ENCODE measurements at regions not wholly inside any gene's neighbourhood (a gene's known extent, or its start where the extent isn't known, plus 50 kb on each side); places are given as distances from the start of the nearest gene placed in this dataset.

- DNase-seq = peak in 1 of 2 donors; percentile 68
- no peak overlapping the region for H3K4me3 ChIP-seq (ENCODE audit: low read length)
- H3K27ac ChIP-seq (ENCODE audit: low read length) = no peak overlapping the region
- H3K4me1 ChIP-seq (ENCODE audit: control insufficient read depth, insufficient read depth, low read length) = peaks cover 18% of the 10 kb centered on the region
- H3K27me3 ChIP-seq (ENCODE audit: control insufficient read depth, insufficient read depth, low read length) = no peaks in the 10 kb centered on the region
- no CpG with 5 or more reads among the region's 4 CpGs for WGBS (ENCODE audit: insufficient coverage, low lambda C conversion rate)
- no peaks in the 10 kb centered on the region for H3K9me3 ChIP-seq (ENCODE audit: control insufficient read depth, low read depth, low read length)
- no peaks in the 10 kb centered on the region for H3K36me3 ChIP-seq (ENCODE audit: control insufficient read depth, insufficient read depth, low read length)
Measured at GRCh38 chr5:67910546-67910945, 305.0 kb upstream of the PIK3R1 start.

- H3K36me3 ChIP-seq (ENCODE audit: control insufficient read depth, insufficient read depth, low read length) = no peaks in the 10 kb centered on the region
- DNase-seq = peak in 1 of 2 donors; percentile 63
- H3K9me3 ChIP-seq (ENCODE audit: control insufficient read depth, low read depth, low read length) = no peaks in the 10 kb centered on the region
- no peak overlapping the region for H3K27ac ChIP-seq (ENCODE audit: low read length)
- no peak overlapping the region for H3K4me3 ChIP-seq (ENCODE audit: low read length)
- H3K4me1 ChIP-seq (ENCODE audit: control insufficient read depth, insufficient read depth, low read length) = peaks cover 18% of the 10 kb centered on the region
- H3K27me3 ChIP-seq (ENCODE audit: control insufficient read depth, insufficient read depth, low read length) = no peaks in the 10 kb centered on the region
- 100% methylated on average over 1 of the region's 6 CpGs for WGBS (ENCODE audit: insufficient coverage, low lambda C conversion rate)
Measured at GRCh38 chr5:67908126-67908765, 307.3 kb upstream of the PIK3R1 start.

GRCh38 chr5:67904366-67904765 lies 311.2 kb upstream of the PIK3R1 start:
- DNase-seq = no peak
- H3K36me3 ChIP-seq (ENCODE audit: control insufficient read depth, insufficient read depth, low read length) = no peaks in the 10 kb centered on the region
- no peak overlapping the region for H3K27ac ChIP-seq (ENCODE audit: low read length)
- H3K4me1 ChIP-seq (ENCODE audit: control insufficient read depth, insufficient read depth, low read length) = no peaks in the 10 kb centered on the region
- no peaks in the 10 kb centered on the region for H3K27me3 ChIP-seq (ENCODE audit: control insufficient read depth, insufficient read depth, low read length)
- WGBS (ENCODE audit: insufficient coverage, low lambda C conversion rate) = 90% methylated on average over 1 of the region's 2 CpGs
- no peaks in the 10 kb centered on the region for H3K9me3 ChIP-seq (ENCODE audit: control insufficient read depth, low read depth, low read length)
- H3K4me3 ChIP-seq (ENCODE audit: low read length) = no peak overlapping the region

GRCh38 chr5:67903656-67904055 lies 311.9 kb upstream of the PIK3R1 start:
- no peaks in the 10 kb centered on the region for H3K36me3 ChIP-seq (ENCODE audit: control insufficient read depth, insufficient read depth, low read length)
- 100% methylated on average over 1 of the region's 2 CpGs for WGBS (ENCODE audit: insufficient coverage, low lambda C conversion rate)
- DNase-seq = no peak

GRCh38 chr5:67903121-67903520 lies 312.4 kb upstream of the PIK3R1 start:
- Histone ChIP-seq H3K36me3 (ENCODE audit: control insufficient read depth, insufficient read depth, low read length) (no peaks in the 10 kb centered on the region), H3K4me1 (ENCODE audit: control insufficient read depth, insufficient read depth, low read length) (no peaks in the 10 kb centered on the region), H3K27ac (ENCODE audit: low read length) (no peak overlapping the region), H3K4me3 (ENCODE audit: low read length) (no peak overlapping the region), H3K27me3 (ENCODE audit: control insufficient read depth, insufficient read depth, low read length) (no peaks in the 10 kb centered on the region), H3K9me3 (ENCODE audit: control insufficient read depth, low read depth, low read length) (no peaks in the 10 kb centered on the region)
- WGBS (ENCODE audit: insufficient coverage, low lambda C conversion rate) = 100% methylated on average over 1 of the region's 2 CpGs
- no peak for DNase-seq

More at GRCh38 chr5:67903656-67904055, 311.9 kb upstream of the PIK3R1 start:
- Histone ChIP-seq H3K4me1 (ENCODE audit: control insufficient read depth, insufficient read depth, low read length) (no peaks in the 10 kb centered on the region), H3K27me3 (ENCODE audit: control insufficient read depth, insufficient read depth, low read length) (no peaks in the 10 kb centered on the region), H3K27ac (ENCODE audit: low read length) (no peak overlapping the region), H3K4me3 (ENCODE audit: low read length) (no peak overlapping the region), H3K9me3 (ENCODE audit: control insufficient read depth, low read depth, low read length) (no peaks in the 10 kb centered on the region)

- H3K4me3 ChIP-seq (ENCODE audit: low read length) = no peak overlapping the region
- no peaks in the 10 kb centered on the region for H3K36me3 ChIP-seq (ENCODE audit: control insufficient read depth, insufficient read depth, low read length)
- no peak for DNase-seq
- H3K27me3 ChIP-seq (ENCODE audit: control insufficient read depth, insufficient read depth, low read length) = no peaks in the 10 kb centered on the region
- no CpG with 5 or more reads among the region's 1 CpG for WGBS (ENCODE audit: insufficient coverage, low lambda C conversion rate)
- H3K27ac ChIP-seq (ENCODE audit: low read length) = no peak overlapping the region
- H3K9me3 ChIP-seq (ENCODE audit: control insufficient read depth, low read depth, low read length) = no peaks in the 10 kb centered on the region
- H3K4me1 ChIP-seq (ENCODE audit: control insufficient read depth, insufficient read depth, low read length) = peaks cover 3% of the 10 kb centered on the region
Measured at GRCh38 chr5:67902497-67902830, 313.1 kb upstream of the PIK3R1 start.

- no peak for DNase-seq
- no peak overlapping the region for H3K4me3 ChIP-seq (ENCODE audit: low read length)
- peaks cover 5% of the 10 kb centered on the region for H3K4me1 ChIP-seq (ENCODE audit: control insufficient read depth, insufficient read depth, low read length)
- no peaks in the 10 kb centered on the region for H3K36me3 ChIP-seq (ENCODE audit: control insufficient read depth, insufficient read depth, low read length)
- no CpG with 5 or more reads among the region's 7 CpGs for WGBS (ENCODE audit: insufficient coverage, low lambda C conversion rate)
- no peak overlapping the region for H3K27ac ChIP-seq (ENCODE audit: low read length)
- H3K9me3 ChIP-seq (ENCODE audit: control insufficient read depth, low read depth, low read length) = no peaks in the 10 kb centered on the region
- no peaks in the 10 kb centered on the region for H3K27me3 ChIP-seq (ENCODE audit: control insufficient read depth, insufficient read depth, low read length)
Measured at GRCh38 chr5:67901814-67902496, 313.6 kb upstream of the PIK3R1 start.

GRCh38 chr5:67900514-67900913 lies 315.0 kb upstream of the PIK3R1 start:
- H3K27ac ChIP-seq (ENCODE audit: low read length) = no peak overlapping the region
- H3K27me3 ChIP-seq (ENCODE audit: control insufficient read depth, insufficient read depth, low read length) = no peaks in the 10 kb centered on the region
- no peaks in the 10 kb centered on the region for H3K36me3 ChIP-seq (ENCODE audit: control insufficient read depth, insufficient read depth, low read length)
- H3K9me3 ChIP-seq (ENCODE audit: control insufficient read depth, low read depth, low read length) = no peaks in the 10 kb centered on the region
- 100% methylated on average over 1 of the region's 6 CpGs for WGBS (ENCODE audit: insufficient coverage, low lambda C conversion rate)
- DNase-seq = no peak
- H3K4me1 ChIP-seq (ENCODE audit: control insufficient read depth, insufficient read depth, low read length) = peaks cover 16% of the 10 kb centered on the region
- H3K4me3 ChIP-seq (ENCODE audit: low read length) = no peak overlapping the region

GRCh38 chr5:67897980-67898379 lies 317.6 kb upstream of the PIK3R1 start:
- no CpG with 5 or more reads among the region's 3 CpGs for WGBS (ENCODE audit: insufficient coverage, low lambda C conversion rate)
- no peaks in the 10 kb centered on the region for H3K27me3 ChIP-seq (ENCODE audit: control insufficient read depth, insufficient read depth, low read length)
- peaks cover 16% of the 10 kb centered on the region for H3K4me1 ChIP-seq (ENCODE audit: control insufficient read depth, insufficient read depth, low read length)
- no peak for DNase-seq
- H3K27ac ChIP-seq (ENCODE audit: low read length) = no peak overlapping the region
- H3K4me3 ChIP-seq (ENCODE audit: low read length) = no peak overlapping the region
- no peaks in the 10 kb centered on the region for H3K9me3 ChIP-seq (ENCODE audit: control insufficient read depth, low read depth, low read length)
- no peaks in the 10 kb centered on the region for H3K36me3 ChIP-seq (ENCODE audit: control insufficient read depth, insufficient read depth, low read length)

- peaks cover 16% of the 10 kb centered on the region for H3K4me1 ChIP-seq (ENCODE audit: control insufficient read depth, insufficient read depth, low read length)
- H3K27me3 ChIP-seq (ENCODE audit: control insufficient read depth, insufficient read depth, low read length) = no peaks in the 10 kb centered on the region
- H3K36me3 ChIP-seq (ENCODE audit: control insufficient read depth, insufficient read depth, low read length) = no peaks in the 10 kb centered on the region
- 60% methylated on average over 1 of the region's 3 CpGs for WGBS (ENCODE audit: insufficient coverage, low lambda C conversion rate)
- H3K27ac ChIP-seq (ENCODE audit: low read length) = no peak overlapping the region
- DNase-seq = peak in 1 of 2 donors; percentile 45
- no peak overlapping the region for H3K4me3 ChIP-seq (ENCODE audit: low read length)
- no peaks in the 10 kb centered on the region for H3K9me3 ChIP-seq (ENCODE audit: control insufficient read depth, low read depth, low read length)
Measured at GRCh38 chr5:67897431-67897830, 318.1 kb upstream of the PIK3R1 start.

- Histone ChIP-seq H3K4me1 (ENCODE audit: control insufficient read depth, insufficient read depth, low read length) (peaks cover 16% of the 10 kb centered on the region), H3K36me3 (ENCODE audit: control insufficient read depth, insufficient read depth, low read length) (no peaks in the 10 kb centered on the region), H3K9me3 (ENCODE audit: control insufficient read depth, low read depth, low read length) (no peaks in the 10 kb centered on the region), H3K4me3 (ENCODE audit: low read length) (no peak overlapping the region), H3K27me3 (ENCODE audit: control insufficient read depth, insufficient read depth, low read length) (no peaks in the 10 kb centered on the region), H3K27ac (ENCODE audit: low read length) (peak overlapping the region; percentile 77)
- no peak for DNase-seq
- 78% methylated on average over 2 of the region's 2 CpGs for WGBS (ENCODE audit: insufficient coverage, low lambda C conversion rate)
Measured at GRCh38 chr5:67896930-67897313, 318.6 kb upstream of the PIK3R1 start.

Measured in large intestine (tissue), 3 donors.